ENCODE measurements at regions not wholly inside any gene's neighbourhood (a gene's known extent, or its start where the extent isn't known, plus 50 kb on each side); places are given as distances from the start of the nearest gene placed in this dataset.

DNA sequence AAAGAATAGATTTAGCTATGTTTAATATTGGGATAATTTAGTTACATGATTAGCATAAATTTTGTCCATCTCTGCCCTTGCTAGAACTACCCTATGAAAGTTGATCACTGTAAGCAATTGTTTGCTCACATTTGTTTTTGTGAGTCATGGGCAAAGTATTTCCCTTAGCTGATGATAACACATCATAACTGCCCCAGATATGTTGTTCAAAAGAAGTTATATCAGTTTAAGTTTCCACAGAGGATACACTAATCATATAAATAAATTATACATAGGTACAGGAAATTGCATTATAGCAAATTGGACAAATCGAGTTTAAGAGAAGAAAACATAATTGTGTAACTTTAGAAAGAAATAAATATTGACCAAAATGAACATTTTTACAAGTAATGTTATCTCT is 223.2 kb upstream of the PIK3C3 start:
- no peaks in the 10 kb centered on the region for H3K9me3 ChIP-seq (ENCODE audit: control insufficient read depth in 2 of 2, low read length in 2 of 2)
- H3K27ac ChIP-seq (ENCODE audit: low read length): no peak overlapping the region
- H3K27me3 ChIP-seq (ENCODE audit: control insufficient read depth in 1 of 2, insufficient read depth in 2 of 2, low read length in 2 of 2): no peaks in the 10 kb centered on the region
- no peaks in the 10 kb centered on the region for H3K36me3 ChIP-seq (ENCODE audit: control insufficient read depth in 2 of 2, insufficient read depth in 2 of 2, low read length in 2 of 2)
- H3K4me3 ChIP-seq (ENCODE audit: low read length in 2 of 2): no peak overlapping the region
- H3K9ac ChIP-seq (ENCODE audit: low read length in 2 of 2): no peak overlapping the region
- no peaks in the 10 kb centered on the region for H3K4me1 ChIP-seq (ENCODE audit: control insufficient read depth, insufficient read depth, low read length)

DNA sequence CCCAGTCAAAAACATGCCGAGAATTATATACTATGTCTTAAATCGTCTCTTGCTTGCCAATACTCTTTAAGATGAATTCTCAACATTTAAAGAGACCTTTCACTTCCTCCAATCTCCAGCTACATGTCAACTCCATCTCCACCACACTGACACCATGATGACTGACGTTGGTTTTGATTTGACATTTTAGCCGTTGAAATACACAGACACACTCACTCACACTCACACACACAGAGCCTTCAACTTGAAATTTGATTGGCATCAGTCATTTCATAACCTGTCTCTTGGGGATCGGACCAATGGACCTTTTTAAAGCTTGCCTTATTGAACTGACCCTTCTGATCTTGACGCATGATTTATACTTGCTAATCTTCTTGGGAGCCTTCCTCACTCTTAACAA is 230.8 kb upstream of the PIK3C3 start:
- no peak overlapping the region for H3K27ac ChIP-seq (ENCODE audit: low read length)
- no peaks in the 10 kb centered on the region for H3K36me3 ChIP-seq (ENCODE audit: control insufficient read depth in 2 of 2, insufficient read depth in 2 of 2, low read length in 2 of 2)
- H3K9me3 ChIP-seq (ENCODE audit: control insufficient read depth in 2 of 2, low read length in 2 of 2): no peaks in the 10 kb centered on the region
- H3K4me3 ChIP-seq (ENCODE audit: low read length in 2 of 2): no peak overlapping the region
- H3K27me3 ChIP-seq (ENCODE audit: control insufficient read depth in 1 of 2, insufficient read depth in 2 of 2, low read length in 2 of 2): no peaks in the 10 kb centered on the region
- no peaks in the 10 kb centered on the region for H3K4me1 ChIP-seq (ENCODE audit: control insufficient read depth, insufficient read depth, low read length)
- H3K9ac ChIP-seq (ENCODE audit: low read length in 2 of 2): no peak overlapping the region

DNA sequence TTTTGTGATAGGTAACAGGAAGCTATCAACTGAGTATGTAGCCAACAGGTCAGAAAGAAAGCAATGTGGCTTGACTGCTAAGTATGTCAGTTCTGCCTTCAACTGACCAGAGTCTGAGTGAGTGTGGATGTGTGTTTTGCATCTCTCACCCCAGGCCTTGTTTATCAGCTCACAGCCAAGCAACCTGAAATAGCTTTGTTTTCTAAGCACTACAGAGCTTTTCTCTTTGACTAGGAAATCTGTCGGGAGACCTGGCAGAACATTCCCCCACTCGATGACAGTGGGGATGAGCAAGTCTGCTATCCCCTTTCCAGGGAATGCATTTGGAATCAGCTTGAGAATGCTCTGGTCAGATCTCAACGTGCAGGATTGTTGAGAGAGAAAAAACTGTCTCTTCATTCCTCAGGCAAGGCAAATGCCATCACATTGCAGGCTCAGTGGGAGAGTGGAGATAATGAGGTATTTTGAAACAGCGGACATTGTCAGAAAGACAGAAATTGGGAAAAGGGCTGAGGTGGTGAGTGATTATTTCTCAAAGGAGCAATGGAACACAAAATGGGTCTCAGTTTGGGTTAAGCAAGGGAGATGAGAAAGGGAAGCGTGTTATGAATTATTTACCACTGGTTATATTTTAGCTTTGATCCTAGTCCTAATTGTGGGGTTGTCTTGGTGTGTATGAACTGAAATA is 233.8 kb upstream of the PIK3C3 start:
- no peaks in the 10 kb centered on the region for H3K27me3 ChIP-seq (ENCODE audit: control insufficient read depth in 1 of 2, insufficient read depth in 2 of 2, low read length in 2 of 2)
- no peak overlapping the region for H3K9ac ChIP-seq (ENCODE audit: low read length in 2 of 2)
- no peaks in the 10 kb centered on the region for H3K4me1 ChIP-seq (ENCODE audit: control insufficient read depth, insufficient read depth, low read length)
- no peaks in the 10 kb centered on the region for H3K9me3 ChIP-seq (ENCODE audit: control insufficient read depth in 2 of 2, low read length in 2 of 2)
- H3K4me3 ChIP-seq (ENCODE audit: low read length in 2 of 2): no peak overlapping the region
- no peaks in the 10 kb centered on the region for H3K36me3 ChIP-seq (ENCODE audit: control insufficient read depth in 2 of 2, insufficient read depth in 2 of 2, low read length in 2 of 2)
- no peak overlapping the region for H3K27ac ChIP-seq (ENCODE audit: low read length)

DNA sequence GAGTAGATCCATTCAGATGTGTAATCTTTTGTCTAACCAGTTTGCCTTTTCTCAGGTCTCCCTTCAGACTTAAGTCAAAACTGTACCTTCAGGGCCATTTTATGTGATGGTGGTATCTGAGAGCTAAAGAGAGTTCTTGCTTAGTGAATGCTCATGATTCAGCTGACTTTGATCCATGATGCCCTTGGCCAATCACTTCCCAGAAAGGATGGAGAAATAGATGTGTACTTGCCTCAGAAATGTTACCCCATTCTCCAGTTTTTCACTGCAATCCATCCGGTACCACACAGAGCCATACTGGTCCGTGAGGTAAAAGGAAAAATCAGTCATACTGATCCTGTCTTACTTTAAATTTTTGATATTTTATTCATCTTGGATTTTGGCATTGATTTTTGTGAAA is 234.8 kb upstream of the PIK3C3 start:
- no peaks in the 10 kb centered on the region for H3K27me3 ChIP-seq (ENCODE audit: control insufficient read depth in 1 of 2, insufficient read depth in 2 of 2, low read length in 2 of 2)
- H3K36me3 ChIP-seq (ENCODE audit: control insufficient read depth in 2 of 2, insufficient read depth in 2 of 2, low read length in 2 of 2): no peaks in the 10 kb centered on the region
- H3K9me3 ChIP-seq (ENCODE audit: control insufficient read depth in 2 of 2, low read length in 2 of 2): no peaks in the 10 kb centered on the region
- H3K27ac ChIP-seq (ENCODE audit: low read length): no peak overlapping the region
- no peak overlapping the region for H3K9ac ChIP-seq (ENCODE audit: low read length in 2 of 2)
- no peak overlapping the region for H3K4me3 ChIP-seq (ENCODE audit: low read length in 2 of 2)
- no peaks in the 10 kb centered on the region for H3K4me1 ChIP-seq (ENCODE audit: control insufficient read depth, insufficient read depth, low read length)

DNA sequence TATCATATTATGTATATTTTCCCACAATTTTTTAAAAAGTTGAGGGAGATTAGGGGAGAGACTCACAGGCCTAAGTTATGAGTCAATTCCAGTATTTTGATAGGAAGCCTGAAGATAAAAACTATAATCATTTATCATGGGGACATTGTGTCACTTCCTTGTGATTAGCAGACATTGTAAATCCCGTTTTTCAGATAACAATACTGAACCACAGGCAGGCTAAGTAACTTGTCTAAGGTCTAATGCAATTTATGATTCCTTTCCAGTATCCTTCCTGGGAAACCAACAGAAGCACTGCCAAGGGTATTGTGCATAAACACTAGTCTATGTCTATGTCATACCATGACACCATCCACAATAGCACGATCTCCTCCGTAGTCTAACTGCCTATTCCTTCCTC is 235.2 kb upstream of the PIK3C3 start:
- H3K4me1 ChIP-seq (ENCODE audit: control insufficient read depth, insufficient read depth, low read length): no peaks in the 10 kb centered on the region
- no peaks in the 10 kb centered on the region for H3K36me3 ChIP-seq (ENCODE audit: control insufficient read depth in 2 of 2, insufficient read depth in 2 of 2, low read length in 2 of 2)
- no peak overlapping the region for H3K4me3 ChIP-seq (ENCODE audit: low read length in 2 of 2)
- no peaks in the 10 kb centered on the region for H3K27me3 ChIP-seq (ENCODE audit: control insufficient read depth in 1 of 2, insufficient read depth in 2 of 2, low read length in 2 of 2)
- H3K9ac ChIP-seq (ENCODE audit: low read length in 2 of 2): no peak overlapping the region
- H3K27ac ChIP-seq (ENCODE audit: low read length): no peak overlapping the region
- H3K9me3 ChIP-seq (ENCODE audit: control insufficient read depth in 2 of 2, low read length in 2 of 2): no peaks in the 10 kb centered on the region

DNA sequence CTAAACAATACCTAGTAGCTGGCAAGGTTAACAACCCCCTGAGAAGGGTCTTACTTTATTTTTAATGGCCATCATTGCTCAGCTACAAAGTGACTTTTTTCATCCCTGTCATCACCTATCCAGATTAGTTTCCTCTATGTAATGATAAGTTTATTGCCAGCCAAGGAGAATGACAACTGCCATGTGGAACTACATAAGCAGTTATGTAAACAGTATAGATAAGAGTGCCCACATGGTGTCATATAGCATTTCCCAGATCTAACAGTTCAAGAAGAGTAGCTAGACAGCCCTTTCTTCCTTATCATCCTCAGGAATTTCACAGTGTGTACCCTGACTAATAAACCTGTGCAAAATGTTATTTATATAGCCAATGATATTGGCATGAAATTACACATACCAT is 240.2 kb upstream of the PIK3C3 start:
- Histone ChIP-seq H3K9me3 (ENCODE audit: control insufficient read depth in 2 of 2, low read length in 2 of 2) (no peaks in the 10 kb centered on the region), H3K27me3 (ENCODE audit: control insufficient read depth in 1 of 2, insufficient read depth in 2 of 2, low read length in 2 of 2) (no peaks in the 10 kb centered on the region), H3K36me3 (ENCODE audit: control insufficient read depth in 2 of 2, insufficient read depth in 2 of 2, low read length in 2 of 2) (no peaks in the 10 kb centered on the region), H3K4me3 (ENCODE audit: low read length in 2 of 2) (no peak overlapping the region), H3K27ac (ENCODE audit: low read length) (no peak overlapping the region), H3K9ac (ENCODE audit: low read length in 2 of 2) (no peak overlapping the region), H3K4me1 (ENCODE audit: control insufficient read depth, insufficient read depth, low read length) (no peaks in the 10 kb centered on the region)

DNA sequence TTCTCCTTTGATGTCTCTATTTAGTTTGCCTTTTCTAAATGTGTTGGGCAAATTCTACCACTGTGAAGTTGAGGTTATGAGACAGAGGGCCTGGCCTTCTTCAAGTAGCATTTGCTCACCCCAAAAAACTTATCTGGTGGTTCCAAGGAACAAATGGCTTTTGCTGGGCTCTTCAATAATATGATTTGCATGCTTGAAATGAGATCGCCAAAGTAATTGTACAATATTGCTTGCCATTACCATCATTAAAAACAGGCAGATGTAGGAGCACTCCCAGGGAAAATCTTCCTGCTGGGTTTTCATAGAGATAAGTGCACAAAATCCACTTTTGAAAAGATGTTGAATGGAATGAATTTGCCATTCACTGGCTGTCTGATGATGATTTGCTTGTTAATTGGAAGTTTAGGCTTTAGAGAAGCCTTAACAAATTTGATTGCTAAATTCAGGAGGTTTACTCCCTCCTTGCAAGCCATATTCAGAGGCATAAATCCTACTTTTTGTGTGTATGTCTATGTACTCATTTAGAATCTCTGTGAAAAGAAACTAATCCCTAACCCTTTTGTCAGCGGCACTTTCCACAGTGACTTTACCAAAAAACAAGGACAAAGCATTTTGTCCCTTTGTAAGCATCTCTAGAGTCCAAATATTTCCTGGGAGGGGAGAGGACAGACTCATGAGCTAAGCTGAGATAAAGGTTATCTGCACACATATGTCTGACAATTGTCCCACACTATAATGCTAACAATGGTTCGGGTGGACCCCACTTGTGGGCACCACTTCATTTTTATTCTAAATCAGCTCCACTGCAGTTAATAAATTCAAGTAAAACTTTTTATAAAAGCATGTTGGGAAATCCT is 240.8 kb upstream of the PIK3C3 start:
- Histone ChIP-seq H3K36me3 (ENCODE audit: control insufficient read depth in 2 of 2, insufficient read depth in 2 of 2, low read length in 2 of 2) (no peaks in the 10 kb centered on the region), H3K4me1 (ENCODE audit: control insufficient read depth, insufficient read depth, low read length) (no peaks in the 10 kb centered on the region)

DNA sequence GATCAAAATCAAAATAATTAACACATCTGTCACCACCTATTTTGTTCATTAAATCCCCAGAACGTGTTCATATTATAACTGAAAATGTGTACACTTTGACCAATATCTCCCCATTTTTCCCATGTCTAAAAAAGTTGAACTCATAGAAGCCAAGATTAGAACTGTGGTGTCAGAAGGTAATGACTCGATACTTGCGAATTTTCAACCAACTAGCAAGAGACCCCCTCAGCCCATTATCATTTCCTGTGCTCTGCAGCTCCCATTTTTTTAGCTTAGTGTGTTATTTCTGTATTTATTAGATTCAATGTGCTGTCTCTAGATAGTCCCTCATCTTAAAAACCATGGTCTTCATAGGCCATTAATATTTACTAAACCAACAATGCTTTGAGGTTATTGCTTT is 248.7 kb upstream of the PIK3C3 start:
- Histone ChIP-seq H3K27ac (ENCODE audit: low read length) (no peak overlapping the region), H3K4me1 (ENCODE audit: control insufficient read depth, insufficient read depth, low read length) (no peaks in the 10 kb centered on the region), H3K27me3 (ENCODE audit: control insufficient read depth in 1 of 2, insufficient read depth in 2 of 2, low read length in 2 of 2) (no peaks in the 10 kb centered on the region), H3K36me3 (ENCODE audit: control insufficient read depth in 2 of 2, insufficient read depth in 2 of 2, low read length in 2 of 2) (no peaks in the 10 kb centered on the region), H3K4me3 (ENCODE audit: low read length in 2 of 2) (no peak overlapping the region), H3K9ac (ENCODE audit: low read length in 2 of 2) (no peak overlapping the region), H3K9me3 (ENCODE audit: control insufficient read depth in 2 of 2, low read length in 2 of 2) (no peaks in the 10 kb centered on the region)

More for the DNA sequence above, 240.8 kb upstream of the PIK3C3 start:
- H3K4me3 ChIP-seq (ENCODE audit: low read length in 2 of 2): no peak overlapping the region
- H3K9ac ChIP-seq (ENCODE audit: low read length in 2 of 2): no peak overlapping the region
- H3K9me3 ChIP-seq (ENCODE audit: control insufficient read depth in 2 of 2, low read length in 2 of 2): no peaks in the 10 kb centered on the region
- no peaks in the 10 kb centered on the region for H3K27me3 ChIP-seq (ENCODE audit: control insufficient read depth in 1 of 2, insufficient read depth in 2 of 2, low read length in 2 of 2)
- H3K27ac ChIP-seq (ENCODE audit: low read length): no peak overlapping the region

DNA sequence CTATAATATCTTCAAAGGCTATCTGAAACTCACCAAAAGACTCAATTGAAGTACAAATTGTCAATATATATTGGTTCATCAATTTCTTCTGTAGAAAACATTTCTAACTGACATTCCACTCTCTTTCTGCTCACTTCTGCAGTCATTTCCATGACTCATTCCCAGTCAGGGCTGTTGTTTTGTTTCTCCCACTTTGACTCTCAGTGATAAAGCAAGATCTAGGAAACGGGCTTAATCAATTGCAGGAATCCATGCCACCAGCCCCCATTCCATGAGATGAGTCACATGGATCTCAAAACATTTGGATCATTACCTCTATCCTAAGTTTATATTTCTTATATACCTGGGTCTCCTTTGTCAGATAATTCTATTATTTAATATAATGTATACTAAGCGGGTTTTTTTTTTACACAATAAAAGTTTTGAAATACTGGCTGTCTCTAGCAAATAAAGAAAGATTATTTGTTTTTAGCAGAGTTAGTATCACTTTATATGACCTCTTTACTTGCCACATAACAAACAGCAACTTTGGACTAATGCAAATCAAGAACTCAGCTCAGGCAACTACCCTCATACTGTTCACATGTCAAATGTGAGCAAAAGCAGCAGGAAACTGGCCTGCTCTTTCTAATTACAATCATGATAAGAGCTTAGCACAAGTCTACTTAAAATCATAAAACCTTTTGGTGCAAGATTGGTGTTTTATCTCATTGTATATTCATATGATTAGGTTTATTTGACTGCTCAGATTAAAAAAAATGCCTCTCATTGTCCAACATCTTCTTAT is 251.1 kb upstream of the PIK3C3 start:
- Histone ChIP-seq H3K4me3 (ENCODE audit: low read length in 2 of 2) (no peak overlapping the region), H3K36me3 (ENCODE audit: control insufficient read depth in 2 of 2, insufficient read depth in 2 of 2, low read length in 2 of 2) (no peaks in the 10 kb centered on the region), H3K9me3 (ENCODE audit: control insufficient read depth in 2 of 2, low read length in 2 of 2) (no peaks in the 10 kb centered on the region), H3K9ac (ENCODE audit: low read length in 2 of 2) (no peak overlapping the region), H3K27me3 (ENCODE audit: control insufficient read depth in 1 of 2, insufficient read depth in 2 of 2, low read length in 2 of 2) (no peaks in the 10 kb centered on the region), H3K4me1 (ENCODE audit: control insufficient read depth, insufficient read depth, low read length) (no peaks in the 10 kb centered on the region), H3K27ac (ENCODE audit: low read length) (no peak overlapping the region)

DNA sequence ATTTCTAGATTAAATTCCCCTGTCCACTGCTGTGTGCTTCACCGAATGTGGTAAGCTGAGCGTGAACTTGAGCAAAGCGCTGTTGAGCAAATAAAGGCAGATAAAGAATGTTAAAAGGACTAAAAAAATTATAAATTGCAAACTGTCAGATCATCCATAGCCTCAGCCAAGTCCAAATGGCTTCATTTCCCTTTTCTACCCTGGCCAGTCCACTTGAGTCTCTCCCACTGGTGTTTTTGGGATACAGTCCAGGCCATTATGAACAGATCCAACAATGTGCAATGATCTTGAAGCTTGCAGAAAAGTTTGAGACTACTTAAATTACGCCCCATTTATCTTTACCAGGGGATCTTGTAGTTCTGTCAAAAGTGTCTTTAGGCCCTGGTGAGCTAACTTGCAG is 254.6 kb upstream of the PIK3C3 start:
- Histone ChIP-seq H3K27ac (ENCODE audit: low read length) (no peak overlapping the region), H3K36me3 (ENCODE audit: control insufficient read depth in 2 of 2, insufficient read depth in 2 of 2, low read length in 2 of 2) (no peaks in the 10 kb centered on the region), H3K27me3 (ENCODE audit: control insufficient read depth in 1 of 2, insufficient read depth in 2 of 2, low read length in 2 of 2) (no peaks in the 10 kb centered on the region), H3K9ac (ENCODE audit: low read length in 2 of 2) (no peak overlapping the region), H3K4me1 (ENCODE audit: control insufficient read depth, insufficient read depth, low read length) (no peaks in the 10 kb centered on the region), H3K9me3 (ENCODE audit: control insufficient read depth in 2 of 2, low read length in 2 of 2) (no peaks in the 10 kb centered on the region), H3K4me3 (ENCODE audit: low read length in 2 of 2) (no peak overlapping the region)

Data from stomach smooth muscle (tissue), 2 donors.